H9 (cell line): ENCODE measurements at regions not wholly inside any gene's neighbourhood (a gene's known extent, or its start where the extent isn't known, plus 50 kb on each side); places are given as distances from the start of the nearest gene placed in this dataset.

Experiments
- DNase-seq: peaks from one replicate; pipeline ENCODE4 v3.0.0-alpha.2; 2017
- H2AFZ ChIP-seq: one replicate; pipeline ENCODE4 v1.6.1; 2013; ENCODE audit warnings: mild to moderate bottlenecking, low read length, control low read depth, moderate library complexity
- H2AK5ac ChIP-seq: 2 replicates; pipeline ENCODE4 v1.6.1; 2013; ENCODE audit warnings: low read length, control low read depth, mixed read lengths; ENCODE audit not compliant: insufficient read length
- H2BK120ac ChIP-seq: one replicate; pipeline ENCODE4 v1.6.1; 2013; ENCODE audit warnings: low read depth, mild to moderate bottlenecking, low read length, control low read depth, inconsistent platforms; ENCODE audit not compliant: poor library complexity, severe bottlenecking
- H2BK12ac ChIP-seq: 2 replicates; pipeline ENCODE4 v1.6.1; 2013; ENCODE audit warnings: low read length, control low read depth, mixed read lengths, low read depth; ENCODE audit not compliant: insufficient read length
- H2BK15ac ChIP-seq: 2 replicates; pipeline ENCODE4 v1.6.1; 2013; ENCODE audit warnings: low read depth, low read length, control low read depth
- H2BK20ac ChIP-seq: one replicate; pipeline ENCODE4 v1.6.1; 2013; ENCODE audit warnings: low read depth, mild to moderate bottlenecking, low read length, control low read depth, inconsistent platforms; ENCODE audit not compliant: poor library complexity, severe bottlenecking
- H2BK5ac ChIP-seq: 2 replicates; pipeline ENCODE4 v1.6.1; 2013; ENCODE audit warnings: low read length, control low read depth, mixed read lengths; ENCODE audit not compliant: insufficient read length
- H3K14ac ChIP-seq: 2 replicates; pipeline ENCODE4 v1.6.1; 2013; ENCODE audit warnings: low read length, control low read depth; ENCODE audit not compliant: insufficient read depth
- H3K18ac ChIP-seq: 2 replicates; pipeline ENCODE4 v1.6.1; 2013; ENCODE audit warnings: low read depth, mild to moderate bottlenecking, mixed read lengths, low read length, control low read depth; ENCODE audit not compliant: insufficient read length
- H3K23ac ChIP-seq: 2 replicates; pipeline ENCODE4 v1.6.1; 2013; ENCODE audit warnings: low read length, control low read depth, mixed read lengths, low read depth; ENCODE audit not compliant: insufficient read length
- H3K23me2 ChIP-seq: 2 replicates; pipeline ENCODE4 v1.6.1; 2013; ENCODE audit warnings: low read depth, mild to moderate bottlenecking, mixed read lengths, low read length, control low read depth; ENCODE audit not compliant: insufficient read length, poor library complexity, severe bottlenecking
- H3K27ac ChIP-seq: 2 replicates; pipeline ENCODE4 v1.5.1; 2013; ENCODE audit warnings: low read length, control low read depth, mixed read lengths, low read depth; ENCODE audit not compliant: insufficient read length
- H3K27me3 ChIP-seq: 2 replicates; pipeline ENCODE4 v1.6.1; 2013; ENCODE audit warnings: low read length, control low read depth, inconsistent platforms; ENCODE audit not compliant: insufficient read depth
- H3K4ac ChIP-seq: 2 replicates; pipeline ENCODE4 v1.6.1; 2013; ENCODE audit warnings: low read depth, mild to moderate bottlenecking, control low read depth, inconsistent platforms, low read length, moderate library complexity
- H3K4me1 ChIP-seq: 2 replicates; pipeline ENCODE4 v1.6.1; 2013; ENCODE audit warnings: low read length, control low read depth, inconsistent platforms; ENCODE audit not compliant: insufficient read depth
- H3K4me2 ChIP-seq: 2 replicates; pipeline ENCODE4 v1.6.1; 2013; ENCODE audit warnings: low read length, control low read depth, mixed read lengths; ENCODE audit not compliant: insufficient read length, insufficient read depth
- H3K56ac ChIP-seq: 2 replicates; pipeline ENCODE4 v1.6.1; 2013; ENCODE audit warnings: low read depth, mild to moderate bottlenecking, mixed read lengths, low read length, control low read depth; ENCODE audit not compliant: insufficient read length
- H3K79me1 ChIP-seq: 2 replicates; pipeline ENCODE4 v1.6.1; 2013; ENCODE audit warnings: low read depth, mild to moderate bottlenecking, moderate library complexity, low read length, control low read depth, inconsistent platforms; ENCODE audit not compliant: insufficient read depth, poor library complexity, severe bottlenecking
- H3K79me2 ChIP-seq: 2 replicates; pipeline ENCODE4 v1.6.1; 2013; ENCODE audit warnings: low read length, control low read depth, inconsistent platforms; ENCODE audit not compliant: insufficient read depth
- H3K9ac ChIP-seq: 2 replicates; pipeline ENCODE4 v1.6.1; 2013; ENCODE audit warnings: low read length, control low read depth, mixed read lengths; ENCODE audit not compliant: insufficient read length; ENCODE audit errors: extremely low read depth
- H3K9me3 ChIP-seq: one replicate; pipeline ENCODE4 v1.6.1; 2013; ENCODE audit warnings: low read depth, low read length, inconsistent platforms; ENCODE audit not compliant: control insufficient read depth
- H3T11ph ChIP-seq: one replicate; pipeline ENCODE4 v1.6.1; 2013; ENCODE audit warnings: mild to moderate bottlenecking, low read length, control low read depth, inconsistent platforms
- H4K20me1 ChIP-seq: one replicate; pipeline ENCODE4 v1.6.1; 2013; ENCODE audit not compliant: control insufficient read depth, insufficient read length, insufficient read depth
- H4K5ac ChIP-seq: 2 replicates; pipeline ENCODE4 v1.6.1; 2013; ENCODE audit warnings: low read depth, mild to moderate bottlenecking, mixed read lengths, low read length, control low read depth; ENCODE audit not compliant: insufficient read length
- H4K8ac ChIP-seq: replicated peaks from 2 replicates; pipeline ENCODE4 v1.6.1; 2013; ENCODE audit warnings: low read length, control low read depth, mixed read lengths, low read depth; ENCODE audit not compliant: insufficient read length
- H4K91ac ChIP-seq: 2 replicates; pipeline ENCODE4 v1.6.1; 2013; ENCODE audit warnings: low read depth, mild to moderate bottlenecking, moderate library complexity, mixed read lengths, low read length, control low read depth; ENCODE audit not compliant: insufficient read length
- H3K27ac Mint-ChIP-seq, 3 experiments: 2 replicates in 2 of 3; 3 replicates in 1 of 3; pipeline ENCODE4 v1.8.0; 2020 to 2021; ENCODE audit warnings: mixed read lengths in 3 of 3, mild to moderate bottlenecking in 1 of 3, moderate library complexity in 1 of 3
- H3K27me3 Mint-ChIP-seq: 2 replicates; pipeline ENCODE4 v1.8.0; 2021; ENCODE audit warnings: low read depth, mild to moderate bottlenecking, moderate library complexity, mixed read lengths
- H3K36me3 Mint-ChIP-seq, 3 experiments: 2 replicates in 2 of 3; 3 replicates in 1 of 3; pipeline ENCODE4 v1.8.0; 2020 to 2021; ENCODE audit warnings: low read depth in 3 of 3, mixed read lengths in 3 of 3; ENCODE audit not compliant: insufficient read depth in 1 of 3
- H3K4me1 Mint-ChIP-seq, 2 experiments: 2 replicates each; pipeline ENCODE4 v1.8.0; 2020; ENCODE audit warnings: mixed read lengths in 2 of 2
- H3K4me3 Mint-ChIP-seq, 2 experiments: 2 replicates in 1 of 2; 3 replicates in 1 of 2; pipeline ENCODE4 v1.8.0; 2020 to 2021; ENCODE audit warnings: mild to moderate bottlenecking in 2 of 2, mixed read lengths in 2 of 2, moderate library complexity in 1 of 2
- H3K9me3 Mint-ChIP-seq, 2 experiments: 2 replicates in 1 of 2; 3 replicates in 1 of 2; pipeline ENCODE4 v1.8.0; 2020; ENCODE audit warnings: mild to moderate bottlenecking in 2 of 2, mixed read lengths in 2 of 2, moderate library complexity in 1 of 2
- CTCF ChIP-seq: fragments of 200-600 bp; sonication (generic); conservative IDR thresholded peaks from 3 replicates; pipeline ENCODE4 v1.8.0; 2021; ENCODE audit warnings: antibody characterized with exemption, mild to moderate bottlenecking
- WGBS: extraction: QIAGEN DNeasy Blood & Tissue Kit; methylation state at CpG from one replicate; pipeline ENCODE4 v1.1.7; 2013; ENCODE audit warnings: missing lambda C conversion rate, low lambda C conversion rate, mixed read lengths; ENCODE audit not compliant: insufficient read length; ENCODE audit errors: extremely low coverage; 5-methylcytosine and 5-hydroxymethylcytosine counted together

- Histone ChIP-seq H3K23me2 (no peaks in the 10 kb centered on the region), H2BK20ac (no peak overlapping the region), H2BK15ac (no peak overlapping the region), H2BK120ac (no peak overlapping the region), H2AK5ac (no peak overlapping the region), H3K18ac (no peak overlapping the region), H4K20me1 (no peaks in the 10 kb centered on the region), H4K91ac (no peak overlapping the region), H3K79me1 (no peaks in the 10 kb centered on the region), H3K9ac (no peak overlapping the region), H3K27me3 (no peaks in the 10 kb centered on the region), H3K27ac (no peak overlapping the region), H3K4ac (no peak overlapping the region), H4K8ac (no peak overlapping the region), H3K4me1 (peaks cover 12% of the 10 kb centered on the region; the same call in 1 of the 2 replicates), H3K14ac (no peak overlapping the region), H2AFZ (no peak overlapping the region), H3K79me2 (no peaks in the 10 kb centered on the region), H2BK5ac (no peak overlapping the region), H3K9me3 (no peaks in the 10 kb centered on the region), H3K4me2 (no peak overlapping the region), H2BK12ac (no peak overlapping the region), H3T11ph (no peak overlapping the region), H4K5ac (no peak overlapping the region), H3K56ac (no peak overlapping the region), H3K23ac (no peak overlapping the region)
- TF ChIP-seq CTCF: no peak
- no peak for DNase-seq
- Mint-ChIP-seq H3K27ac (no peak overlapping the region; a peak in 1 of 7 replicates), H3K36me3 (peaks cover 0 to 4% (median 0%) of the 10 kb centered on the region in 3 experiments; a peak in 1 of 7 replicates), H3K4me3 (no peak overlapping the region), H3K27me3 (no peaks in the 10 kb centered on the region), H3K9me3 (no peaks in the 10 kb centered on the region), H3K4me1 (peaks cover 37 to 45% of the 10 kb centered on the region in 2 experiments)
- no CpG with 5 or more reads among the region's 3 CpGs for WGBS
Observed at GRCh38 chr16:51382211-51382610, 231.1 kb upstream of the SALL1 start.
